ENCODE measurements at regions not wholly inside any gene's neighbourhood (a gene's known extent, or its start where the extent isn't known, plus 50 kb on each side); places are given as distances from the start of the nearest gene placed in this dataset.

- H3K4me1 Mint-ChIP-seq: no peaks in the 10 kb centered on the region
These were observed 87.9 kb upstream of the MAMDC2 start for GRCh38 chr9:69955536-69956355.

GRCh38 chr9:69961843-69962242 is 81.8 kb upstream of the MAMDC2 start:
- Mint-ChIP-seq H3K27ac (no peak overlapping the region), H3K4me1 (no peaks in the 10 kb centered on the region), H3K9me3 (no peaks in the 10 kb centered on the region), H3K4me3 (no peak overlapping the region), H3K27me3 (peaks cover 5% of the 10 kb centered on the region), H3K36me3 (ENCODE audit: low read depth) (no peaks in the 10 kb centered on the region)
- ATAC-seq (no peak), DNase-seq (no peak)

More at GRCh38 chr9:69955536-69956355, 87.9 kb upstream of the MAMDC2 start:
- Mint-ChIP-seq H3K36me3 (ENCODE audit: low read depth) (no peaks in the 10 kb centered on the region), H3K27me3 (peaks cover 9% of the 10 kb centered on the region), H3K9me3 (peaks cover 3% of the 10 kb centered on the region), H3K27ac (no peak overlapping the region), H3K4me3 (no peak overlapping the region)
- DNase-seq (no peak), ATAC-seq (no peak)

DNA sequence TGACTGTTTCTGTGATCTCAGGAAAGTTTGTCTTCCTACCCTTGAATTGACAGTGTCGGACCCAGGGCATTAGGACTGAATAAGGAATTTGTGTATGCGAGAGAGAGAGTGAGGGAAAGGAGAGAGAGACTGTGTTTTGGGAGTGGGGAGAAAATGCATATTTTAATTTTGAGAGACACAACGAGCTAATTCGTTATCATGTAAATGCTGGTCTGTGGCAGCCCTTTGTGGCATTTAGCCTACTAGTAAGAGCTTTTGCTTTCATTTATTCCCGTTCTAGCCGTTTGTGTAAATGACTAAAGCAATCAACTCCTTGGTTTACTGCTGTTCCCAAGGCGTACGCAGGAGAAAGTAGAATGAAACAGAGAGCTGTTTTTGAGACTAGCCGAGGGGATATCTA is 79.8 kb upstream of the MAMDC2 start:
- no peak for ATAC-seq

DNA sequence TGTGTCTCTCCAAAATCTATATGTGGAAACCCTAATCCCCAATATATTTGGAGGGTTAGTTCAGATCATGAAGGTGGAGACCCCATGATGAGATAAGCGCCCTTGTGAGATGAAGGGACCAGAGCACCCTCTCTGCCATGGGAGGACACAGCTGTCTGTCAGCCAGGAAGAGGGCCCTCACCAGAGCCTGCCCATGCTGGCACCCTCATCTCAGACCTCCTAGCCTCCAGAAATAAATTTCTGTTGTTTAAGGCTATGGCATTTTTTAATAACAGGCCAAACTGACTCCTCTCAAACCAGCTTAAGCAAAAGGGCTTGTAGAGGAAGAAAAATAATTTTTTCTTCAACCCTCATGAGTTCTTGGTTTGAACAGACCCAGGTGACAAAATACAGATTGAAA is 79.2 kb upstream of the MAMDC2 start:
- Mint-ChIP-seq H3K36me3 (ENCODE audit: low read depth) (no peaks in the 10 kb centered on the region), H3K4me1 (no peaks in the 10 kb centered on the region), H3K9me3 (no peaks in the 10 kb centered on the region), H3K4me3 (no peak overlapping the region), H3K27ac (no peak overlapping the region), H3K27me3 (peaks cover 3% of the 10 kb centered on the region)
- no peak for DNase-seq
- ATAC-seq: no peak

More for the DNA sequence above, 79.8 kb upstream of the MAMDC2 start:
- H3K4me1 Mint-ChIP-seq: no peaks in the 10 kb centered on the region
- no peaks in the 10 kb centered on the region for H3K9me3 Mint-ChIP-seq
- peaks cover 3% of the 10 kb centered on the region for H3K27me3 Mint-ChIP-seq
- no peak for DNase-seq
- no peak overlapping the region for H3K4me3 Mint-ChIP-seq
- no peak overlapping the region for H3K27ac Mint-ChIP-seq
- no peaks in the 10 kb centered on the region for H3K36me3 Mint-ChIP-seq (ENCODE audit: low read depth)

- H3K9me3 Mint-ChIP-seq: no peaks in the 10 kb centered on the region
These were observed 78.1 kb upstream of the MAMDC2 start for GRCh38 chr9:69965416-69966145.

GRCh38 chr9:69967344-69967743 is 76.3 kb upstream of the MAMDC2 start:
- Mint-ChIP-seq H3K9me3 (no peaks in the 10 kb centered on the region), H3K4me1 (no peaks in the 10 kb centered on the region), H3K4me3 (no peak overlapping the region), H3K36me3 (ENCODE audit: low read depth) (no peaks in the 10 kb centered on the region), H3K27me3 (peaks cover 5% of the 10 kb centered on the region), H3K27ac (no peak overlapping the region)
- DNase-seq (no peak), ATAC-seq (no peak)

More at GRCh38 chr9:69965416-69966145, 78.1 kb upstream of the MAMDC2 start:
- H3K36me3 Mint-ChIP-seq (ENCODE audit: low read depth): no peaks in the 10 kb centered on the region
- no peak for DNase-seq
- no peaks in the 10 kb centered on the region for H3K4me1 Mint-ChIP-seq
- no peak overlapping the region for H3K4me3 Mint-ChIP-seq
- H3K27ac Mint-ChIP-seq: no peak overlapping the region
- ATAC-seq: no peak
- H3K27me3 Mint-ChIP-seq: peaks cover 3% of the 10 kb centered on the region

DNA sequence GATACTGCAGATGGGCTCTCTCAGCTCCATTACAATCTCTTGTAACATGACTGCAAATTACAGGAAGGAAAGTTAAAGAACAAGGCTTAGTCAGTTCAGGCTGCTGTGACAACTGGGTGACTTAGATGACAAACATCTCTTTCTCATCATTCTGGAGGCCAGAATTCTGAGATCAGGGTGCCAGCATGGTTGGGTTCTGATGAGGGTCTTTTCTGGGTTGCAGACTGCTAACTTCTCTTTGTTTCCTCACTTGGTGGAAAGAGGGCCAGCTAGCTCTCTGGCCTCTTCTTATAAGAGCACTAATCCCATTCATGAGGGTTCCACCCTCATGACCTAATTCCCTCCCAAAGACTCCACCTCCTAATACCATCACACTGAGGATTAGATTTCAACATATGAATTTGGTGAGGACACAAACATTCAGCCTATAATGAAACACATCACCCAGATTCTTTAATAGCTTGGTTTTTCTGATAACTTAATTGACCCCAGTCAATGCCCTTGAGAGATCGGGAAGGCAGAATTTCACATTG is 73.6 kb upstream of the MAMDC2 start:
- H3K4me3 Mint-ChIP-seq: no peak overlapping the region
- no peaks in the 10 kb centered on the region for H3K9me3 Mint-ChIP-seq

GRCh38 chr9:69971643-69972449 is 71.8 kb upstream of the MAMDC2 start:
- Mint-ChIP-seq H3K36me3 (ENCODE audit: low read depth) (no peaks in the 10 kb centered on the region), H3K27ac (no peak overlapping the region), H3K9me3 (no peaks in the 10 kb centered on the region), H3K4me3 (no peak overlapping the region), H3K27me3 (peaks cover 6% of the 10 kb centered on the region), H3K4me1 (no peaks in the 10 kb centered on the region)
- no peak for ATAC-seq
- peak; percentile 58 for DNase-seq

More for the DNA sequence above, 73.6 kb upstream of the MAMDC2 start:
- peaks cover 5% of the 10 kb centered on the region for H3K27me3 Mint-ChIP-seq
- no peak overlapping the region for H3K27ac Mint-ChIP-seq
- no peaks in the 10 kb centered on the region for H3K4me1 Mint-ChIP-seq
- DNase-seq (no peak), ATAC-seq (no peak)
- H3K36me3 Mint-ChIP-seq (ENCODE audit: low read depth): no peaks in the 10 kb centered on the region

- Mint-ChIP-seq H3K36me3 (ENCODE audit: low read depth) (no peaks in the 10 kb centered on the region), H3K4me1 (no peaks in the 10 kb centered on the region), H3K27me3 (peaks cover 6% of the 10 kb centered on the region), H3K27ac (no peak overlapping the region), H3K4me3 (no peak overlapping the region), H3K9me3 (no peaks in the 10 kb centered on the region)
- no peak for DNase-seq
- no peak for ATAC-seq
These were observed 68.0 kb upstream of the MAMDC2 start for GRCh38 chr9:69975681-69976080.

- no peak for ATAC-seq
- Mint-ChIP-seq H3K27me3 (peaks cover 6% of the 10 kb centered on the region), H3K27ac (no peak overlapping the region), H3K9me3 (no peaks in the 10 kb centered on the region), H3K36me3 (ENCODE audit: low read depth) (no peaks in the 10 kb centered on the region), H3K4me1 (no peaks in the 10 kb centered on the region), H3K4me3 (no peak overlapping the region)
- DNase-seq: no peak
These were observed 67.5 kb upstream of the MAMDC2 start for GRCh38 chr9:69976152-69976551.

DNA sequence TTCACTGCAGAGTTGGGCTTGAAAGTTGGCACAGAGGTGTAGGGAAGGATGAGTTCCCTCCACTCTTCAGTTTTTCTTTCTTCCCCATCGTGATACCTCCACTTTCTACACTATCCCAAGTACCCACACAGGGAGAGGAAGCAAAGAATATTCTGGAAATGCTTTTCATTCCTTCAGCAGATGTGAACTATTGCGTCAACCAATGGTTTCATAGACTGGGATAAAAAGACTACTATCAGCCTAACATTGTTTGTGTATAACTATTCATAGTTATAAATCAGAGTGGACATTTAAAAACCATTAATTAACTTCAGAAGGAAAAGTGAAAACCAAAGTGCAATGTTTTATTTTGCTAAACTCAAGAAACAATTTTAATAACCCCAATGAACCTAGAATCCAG is 63.6 kb upstream of the MAMDC2 start:
- Mint-ChIP-seq H3K4me1 (no peaks in the 10 kb centered on the region), H3K36me3 (ENCODE audit: low read depth) (no peaks in the 10 kb centered on the region), H3K4me3 (no peak overlapping the region), H3K9me3 (no peaks in the 10 kb centered on the region), H3K27me3 (peaks cover 3% of the 10 kb centered on the region), H3K27ac (no peak overlapping the region)
- DNase-seq: no peak
- no peak for ATAC-seq

DNA sequence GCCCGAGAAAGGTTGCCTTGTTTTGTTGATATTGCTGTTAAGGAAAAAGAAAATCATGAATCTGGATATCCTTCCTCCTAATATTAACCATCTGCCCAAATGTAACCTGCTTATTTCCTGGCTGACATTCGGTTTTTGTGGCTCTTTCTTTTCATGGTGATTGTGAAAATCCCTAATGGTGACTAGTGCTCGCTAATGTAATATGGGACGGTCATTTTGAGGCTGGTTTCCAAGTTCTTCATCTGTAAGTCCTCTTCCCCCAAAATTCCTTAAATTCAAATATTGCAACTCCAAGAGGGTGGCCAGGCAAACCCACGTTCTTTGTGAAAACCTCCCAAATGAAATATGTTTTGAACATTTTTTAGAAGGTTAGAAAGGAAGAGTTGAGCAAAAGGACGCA is 63.1 kb upstream of the MAMDC2 start:
- Mint-ChIP-seq H3K36me3 (ENCODE audit: low read depth) (no peaks in the 10 kb centered on the region), H3K27ac (no peak overlapping the region), H3K27me3 (peaks cover 2% of the 10 kb centered on the region), H3K4me1 (no peaks in the 10 kb centered on the region), H3K4me3 (no peak overlapping the region), H3K9me3 (no peaks in the 10 kb centered on the region)
- ATAC-seq: no peak
- DNase-seq: no peak

DNA sequence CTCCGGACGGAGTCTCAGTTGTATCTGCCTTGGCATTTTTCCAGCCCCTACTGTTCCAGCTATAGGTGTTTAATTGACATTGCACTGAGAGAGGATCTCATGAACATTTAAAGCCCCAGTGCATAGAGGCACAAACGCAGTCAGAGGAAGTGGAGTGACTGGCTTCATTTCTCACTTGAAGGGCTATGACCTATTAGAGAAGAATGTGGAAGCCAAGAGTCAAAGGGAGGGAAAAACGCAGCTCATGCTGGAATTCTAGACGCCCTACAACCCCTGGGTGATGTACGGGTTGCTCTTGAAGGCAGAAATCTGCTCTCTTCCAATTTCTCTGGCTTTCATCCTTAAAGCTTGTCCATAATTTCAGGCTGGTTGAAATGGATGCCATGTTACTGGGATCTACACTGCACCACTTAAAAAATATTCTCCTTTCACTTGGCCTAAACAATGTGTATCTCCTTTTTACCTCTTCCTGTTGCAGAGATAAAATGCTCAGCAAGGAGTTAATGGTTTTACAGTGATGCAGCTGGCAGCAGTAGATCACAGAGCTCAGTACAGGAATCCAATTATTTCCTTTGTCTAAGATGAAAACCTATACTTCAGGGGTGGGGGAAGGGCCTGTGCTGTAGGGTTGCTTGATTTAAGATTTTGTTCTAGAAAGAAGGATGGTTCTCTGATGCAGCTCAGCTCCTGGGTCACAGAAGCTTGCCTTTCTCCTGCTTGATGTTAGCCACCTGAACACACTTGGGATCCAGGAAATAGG is 61.8 kb upstream of the MAMDC2 start:
- Mint-ChIP-seq H3K4me3 (no peak overlapping the region), H3K27me3 (no peaks in the 10 kb centered on the region), H3K36me3 (ENCODE audit: low read depth) (no peaks in the 10 kb centered on the region), H3K27ac (no peak overlapping the region), H3K9me3 (no peaks in the 10 kb centered on the region), H3K4me1 (no peaks in the 10 kb centered on the region)
- ATAC-seq (no peak), DNase-seq (no peak)

- no peaks in the 10 kb centered on the region for H3K36me3 Mint-ChIP-seq (ENCODE audit: low read depth)
- no peak overlapping the region for H3K27ac Mint-ChIP-seq
- no peak for DNase-seq
- H3K9me3 Mint-ChIP-seq: no peaks in the 10 kb centered on the region
- ATAC-seq: no peak
- peaks cover 2% of the 10 kb centered on the region for H3K27me3 Mint-ChIP-seq
- H3K4me3 Mint-ChIP-seq: no peak overlapping the region
- no peaks in the 10 kb centered on the region for H3K4me1 Mint-ChIP-seq
These were observed 58.8 kb upstream of the MAMDC2 start for GRCh38 chr9:69984831-69985230.

Data from activated naive CD8-positive, alpha-beta T cell treated with anti-CD3 and anti-CD28 coated beads, Interleukin-2, amount 50 U/mL, for 24 hours (primary cell).